ENCODE measurements at regions not wholly inside any gene's neighbourhood (a gene's known extent, or its start where the extent isn't known, plus 50 kb on each side); places are given as distances from the start of the nearest gene placed in this dataset.

DNA sequence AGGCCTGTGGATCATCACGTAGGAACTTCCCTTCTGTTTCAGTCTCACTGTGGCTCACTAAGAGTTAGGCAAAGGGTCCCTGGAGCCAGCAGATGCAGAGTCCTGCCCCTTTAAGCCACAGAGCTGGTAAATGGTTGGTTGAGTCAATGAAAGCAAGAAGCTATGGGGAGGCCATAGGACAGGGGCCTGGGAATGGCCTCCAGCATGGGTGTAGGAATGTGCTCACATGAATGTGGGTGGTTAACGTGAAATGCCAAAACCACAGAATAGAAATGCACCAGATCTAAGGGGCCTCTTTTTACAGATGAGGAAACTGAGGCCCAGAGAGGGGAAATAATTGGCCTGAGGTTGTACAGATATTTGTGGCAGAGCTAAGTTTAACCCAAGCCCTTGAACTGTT is 150.3 kb downstream of the TLE3 start:
- no peak overlapping the region for H3K4me3 ChIP-seq (ENCODE audit: insufficient read depth in 1 of 2, low read depth in 1 of 2, low read length in 2 of 2)
- no peaks in the 10 kb centered on the region for H3K4me1 ChIP-seq (ENCODE audit: control insufficient read depth, insufficient read depth, low read depth, low read length)
- H2AFZ ChIP-seq (ENCODE audit: low read depth, low read length) = no peak overlapping the region
- H3K79me1 ChIP-seq (replicated peaks; ENCODE audit: low read length, poor library complexity, severe bottlenecking) = no peaks in the 10 kb centered on the region
- H2BK5ac ChIP-seq (ENCODE audit: low read depth, low read length, poor library complexity, severe bottlenecking) = no peak overlapping the region
- H2AK5ac ChIP-seq (ENCODE audit: low read length, severe bottlenecking) = no peak overlapping the region
- WGBS = 83% methylated on average over 2 of the region's 2 CpGs
- H3K27ac ChIP-seq (ENCODE audit: low read length, poor library complexity, severe bottlenecking) = no peak overlapping the region
- H3K18ac ChIP-seq (ENCODE audit: low read depth in 1 of 2, low read length in 2 of 2) = no peak overlapping the region
- H3K14ac ChIP-seq (ENCODE audit: low read length in 2 of 2) = no peak overlapping the region
- H3K9ac ChIP-seq (ENCODE audit: low read length) = no peak overlapping the region
- H3K9me3 ChIP-seq (ENCODE audit: control insufficient read depth, low read length) = no peaks in the 10 kb centered on the region
- no peak overlapping the region for H2BK15ac ChIP-seq (ENCODE audit: low read depth, poor library complexity, severe bottlenecking)
- H2BK120ac ChIP-seq (ENCODE audit: low read depth, low read length) = no peak overlapping the region
- H3K27me3 ChIP-seq (ENCODE audit: control insufficient read depth in 1 of 2, insufficient read depth in 1 of 2, low read length in 2 of 2) = peaks cover 23 to 43% of the 10 kb centered on the region in 2 experiments
- H4K8ac ChIP-seq (ENCODE audit: low read length) = no peak overlapping the region
- no peaks in the 10 kb centered on the region for H3K36me3 ChIP-seq (ENCODE audit: control insufficient read depth in 1 of 2, insufficient read depth in 2 of 2, low read depth in 1 of 2, low read length in 2 of 2)
- H2BK12ac ChIP-seq (ENCODE audit: low read length in 2 of 2) = no peak overlapping the region
- H3K23ac ChIP-seq (ENCODE audit: low read length in 2 of 2) = no peak overlapping the region
- H4K91ac ChIP-seq (ENCODE audit: low read length) = no peak overlapping the region
- H3K4ac ChIP-seq (ENCODE audit: low read depth in 1 of 2, low read length in 2 of 2) = no peak overlapping the region
- no peak for DNase-seq
- H3K4me2 ChIP-seq (ENCODE audit: low read length, poor library complexity, severe bottlenecking) = no peak overlapping the region

DNA sequence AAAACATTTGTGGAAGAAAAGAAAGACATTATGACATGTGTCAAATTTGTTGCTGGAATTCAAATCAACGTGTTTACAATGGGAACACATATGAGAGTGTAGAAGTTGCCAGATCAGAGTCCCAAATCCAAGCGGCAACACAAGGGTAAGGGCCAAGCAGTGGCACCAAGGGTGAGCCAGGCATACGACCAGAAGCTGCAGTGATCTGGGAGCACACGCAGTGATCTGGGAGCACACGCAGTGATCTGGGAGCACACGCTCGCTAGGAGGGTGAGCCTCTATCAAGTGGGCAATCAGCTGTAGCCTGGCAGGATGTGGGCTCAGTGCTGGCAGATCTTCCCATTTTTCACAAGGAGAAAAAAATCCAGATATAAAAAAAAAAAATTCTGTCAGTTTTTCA is 148.2 kb downstream of the TLE3 start:
- no peak overlapping the region for H2AFZ ChIP-seq (ENCODE audit: low read depth, low read length)
- 90% methylated on average over 7 of the region's 7 CpGs for WGBS

DNA sequence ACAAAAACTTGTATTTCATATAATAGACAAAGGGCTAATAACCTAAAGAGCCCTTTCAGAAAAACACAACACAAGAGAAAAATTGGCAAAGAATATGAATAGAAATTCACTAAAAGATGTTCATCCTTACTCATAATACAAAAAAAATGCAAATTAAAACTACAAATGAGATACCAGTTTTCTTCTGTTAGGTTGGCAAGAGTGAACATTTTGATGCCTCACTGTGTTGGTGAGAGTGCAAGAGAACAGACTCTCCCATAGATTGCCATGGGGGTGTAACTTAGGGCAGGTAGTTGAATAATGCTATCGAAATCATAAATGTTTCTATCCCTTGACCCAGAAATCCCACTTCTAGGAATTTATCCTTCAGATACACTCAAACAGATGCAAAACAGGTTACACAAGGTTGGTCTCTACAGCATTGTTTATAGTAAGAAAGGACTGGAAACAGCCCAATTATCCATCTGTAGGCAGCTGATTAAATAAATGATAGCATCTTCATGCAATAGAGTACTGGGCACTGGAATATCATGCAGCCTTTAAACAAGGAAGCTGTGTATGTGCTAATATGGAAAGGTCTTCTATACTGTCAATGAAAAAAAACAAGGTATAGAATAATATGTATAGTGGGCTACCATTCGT is 146.3 kb downstream of the TLE3 start:
- Histone ChIP-seq H3K4me2 (ENCODE audit: low read length, poor library complexity, severe bottlenecking) (no peak overlapping the region), H4K8ac (ENCODE audit: low read length) (no peak overlapping the region), H3K79me1 (replicated peaks; ENCODE audit: low read length, poor library complexity, severe bottlenecking) (no peaks in the 10 kb centered on the region), H2BK5ac (ENCODE audit: low read depth, low read length, poor library complexity, severe bottlenecking) (no peak overlapping the region), H3K27ac (ENCODE audit: low read length, poor library complexity, severe bottlenecking) (no peak overlapping the region), H3K18ac (ENCODE audit: low read depth in 1 of 2, low read length in 2 of 2) (no peak overlapping the region), H2BK120ac (ENCODE audit: low read depth, low read length) (no peak overlapping the region), H3K4me1 (ENCODE audit: control insufficient read depth, insufficient read depth, low read depth, low read length) (no peaks in the 10 kb centered on the region), H2BK12ac (ENCODE audit: low read length in 2 of 2) (no peak overlapping the region), H2BK15ac (ENCODE audit: low read depth, poor library complexity, severe bottlenecking) (no peak overlapping the region), H3K14ac (ENCODE audit: low read length in 2 of 2) (no peak overlapping the region), H3K23ac (ENCODE audit: low read length in 2 of 2) (no peak overlapping the region), H2AK5ac (ENCODE audit: low read length, severe bottlenecking) (no peak overlapping the region), H3K27me3 (ENCODE audit: control insufficient read depth in 1 of 2, insufficient read depth in 1 of 2, low read length in 2 of 2) (peaks cover 35 to 48% of the 10 kb centered on the region in 2 experiments), H3K9ac (ENCODE audit: low read length) (no peak overlapping the region), H4K91ac (ENCODE audit: low read length) (no peak overlapping the region), H3K9me3 (ENCODE audit: control insufficient read depth, low read length) (no peaks in the 10 kb centered on the region), H3K36me3 (ENCODE audit: control insufficient read depth in 1 of 2, insufficient read depth in 2 of 2, low read depth in 1 of 2, low read length in 2 of 2) (no peaks in the 10 kb centered on the region), H3K4ac (ENCODE audit: low read depth in 1 of 2, low read length in 2 of 2) (no peak overlapping the region), H2AFZ (ENCODE audit: low read depth, low read length) (no peak overlapping the region), H3K4me3 (ENCODE audit: insufficient read depth in 1 of 2, low read depth in 1 of 2, low read length in 2 of 2) (no peak overlapping the region)
- DNase-seq = no peak
- WGBS = 100% methylated on average over 1 of the region's 2 CpGs

More for the DNA sequence above, 148.2 kb downstream of the TLE3 start:
- Histone ChIP-seq H3K79me1 (replicated peaks; ENCODE audit: low read length, poor library complexity, severe bottlenecking) (no peaks in the 10 kb centered on the region), H2AK5ac (ENCODE audit: low read length, severe bottlenecking) (no peak overlapping the region), H3K27me3 (ENCODE audit: control insufficient read depth in 1 of 2, insufficient read depth in 1 of 2, low read length in 2 of 2) (peaks cover 19 to 45% of the 10 kb centered on the region in 2 experiments), H4K8ac (ENCODE audit: low read length) (no peak overlapping the region), H3K4ac (ENCODE audit: low read depth in 1 of 2, low read length in 2 of 2) (no peak overlapping the region), H2BK5ac (ENCODE audit: low read depth, low read length, poor library complexity, severe bottlenecking) (no peak overlapping the region), H2BK15ac (ENCODE audit: low read depth, poor library complexity, severe bottlenecking) (no peak overlapping the region), H3K4me3 (ENCODE audit: insufficient read depth in 1 of 2, low read depth in 1 of 2, low read length in 2 of 2) (no peak overlapping the region), H3K4me1 (ENCODE audit: control insufficient read depth, insufficient read depth, low read depth, low read length) (no peaks in the 10 kb centered on the region), H3K23ac (ENCODE audit: low read length in 2 of 2) (no peak overlapping the region), H3K18ac (ENCODE audit: low read depth in 1 of 2, low read length in 2 of 2) (no peak overlapping the region), H3K27ac (ENCODE audit: low read length, poor library complexity, severe bottlenecking) (no peak overlapping the region), H3K14ac (ENCODE audit: low read length in 2 of 2) (no peak overlapping the region), H3K36me3 (ENCODE audit: control insufficient read depth in 1 of 2, insufficient read depth in 2 of 2, low read depth in 1 of 2, low read length in 2 of 2) (no peaks in the 10 kb centered on the region), H4K91ac (ENCODE audit: low read length) (no peak overlapping the region), H3K9ac (ENCODE audit: low read length) (no peak overlapping the region), H3K4me2 (ENCODE audit: low read length, poor library complexity, severe bottlenecking) (no peak overlapping the region), H3K9me3 (ENCODE audit: control insufficient read depth, low read length) (no peaks in the 10 kb centered on the region), H2BK12ac (ENCODE audit: low read length in 2 of 2) (no peak overlapping the region), H2BK120ac (ENCODE audit: low read depth, low read length) (no peak overlapping the region)
- DNase-seq = no peak

DNA sequence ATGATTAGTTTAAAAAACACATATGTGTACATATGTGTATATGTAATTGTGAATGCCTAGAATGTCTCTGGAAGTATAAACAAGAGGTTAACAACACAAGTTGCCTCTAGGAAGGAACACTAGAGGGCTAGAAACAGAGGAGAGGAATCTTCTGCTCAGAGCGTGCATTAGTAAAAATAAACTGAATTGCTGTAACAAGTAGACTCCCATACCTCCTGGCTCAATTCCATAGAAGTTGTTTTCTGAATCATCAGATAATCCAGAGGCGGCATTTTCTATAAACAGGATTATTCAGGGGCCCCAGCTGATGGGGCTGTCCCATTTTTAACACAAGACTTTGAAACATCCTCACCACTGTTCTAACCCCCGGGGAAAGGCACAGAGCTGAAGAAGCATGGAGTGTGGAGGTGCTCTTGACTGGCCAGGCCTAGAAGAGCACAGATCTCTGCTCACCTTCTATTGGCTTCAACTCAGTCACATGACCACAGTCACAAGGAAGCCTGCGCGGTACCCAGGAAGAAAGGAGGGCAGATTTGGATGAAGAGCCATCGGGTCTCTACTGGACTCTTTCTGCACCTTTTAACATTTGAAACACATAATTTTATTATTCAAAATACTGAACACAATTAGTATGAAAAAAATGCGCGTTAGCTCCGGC is 145.7 kb downstream of the TLE3 start:
- peaks cover 33 to 45% of the 10 kb centered on the region in 2 experiments for H3K27me3 ChIP-seq (ENCODE audit: control insufficient read depth in 1 of 2, insufficient read depth in 1 of 2, low read length in 2 of 2)
- no peak overlapping the region for H2BK15ac ChIP-seq (ENCODE audit: low read depth, poor library complexity, severe bottlenecking)
- H3K4ac ChIP-seq (ENCODE audit: low read depth in 1 of 2, low read length in 2 of 2) = no peak overlapping the region
- H3K23ac ChIP-seq (ENCODE audit: low read length in 2 of 2) = no peak overlapping the region
- no peaks in the 10 kb centered on the region for H3K4me1 ChIP-seq (ENCODE audit: control insufficient read depth, insufficient read depth, low read depth, low read length)
- no peak overlapping the region for H2BK5ac ChIP-seq (ENCODE audit: low read depth, low read length, poor library complexity, severe bottlenecking)
- H3K14ac ChIP-seq (ENCODE audit: low read length in 2 of 2) = no peak overlapping the region
- H3K79me1 ChIP-seq (replicated peaks; ENCODE audit: low read length, poor library complexity, severe bottlenecking) = no peaks in the 10 kb centered on the region
- no peak overlapping the region for H2AK5ac ChIP-seq (ENCODE audit: low read length, severe bottlenecking)
- H3K4me3 ChIP-seq (ENCODE audit: insufficient read depth in 1 of 2, low read depth in 1 of 2, low read length in 2 of 2) = no peak overlapping the region
- WGBS = 85% methylated on average over 4 of the region's 9 CpGs
- H3K4me2 ChIP-seq (ENCODE audit: low read length, poor library complexity, severe bottlenecking) = no peak overlapping the region
- H2BK120ac ChIP-seq (ENCODE audit: low read depth, low read length) = no peak overlapping the region
- H3K27ac ChIP-seq (ENCODE audit: low read length, poor library complexity, severe bottlenecking) = no peak overlapping the region
- no peak overlapping the region for H2AFZ ChIP-seq (ENCODE audit: low read depth, low read length)
- no peak overlapping the region for H3K18ac ChIP-seq (ENCODE audit: low read depth in 1 of 2, low read length in 2 of 2)
- H3K9me3 ChIP-seq (ENCODE audit: control insufficient read depth, low read length) = no peaks in the 10 kb centered on the region
- H4K91ac ChIP-seq (ENCODE audit: low read length) = no peak overlapping the region
- H3K9ac ChIP-seq (ENCODE audit: low read length) = no peak overlapping the region
- H2BK12ac ChIP-seq (ENCODE audit: low read length in 2 of 2) = no peak overlapping the region
- no peak overlapping the region for H4K8ac ChIP-seq (ENCODE audit: low read length)
- DNase-seq = peak; percentile 53
- H3K36me3 ChIP-seq (ENCODE audit: control insufficient read depth in 1 of 2, insufficient read depth in 2 of 2, low read depth in 1 of 2, low read length in 2 of 2) = no peaks in the 10 kb centered on the region
